Testis (tissue), 2 donors: ENCODE measurements at regions not wholly inside any gene's neighbourhood (a gene's known extent, or its start where the extent isn't known, plus 50 kb on each side); places are given as distances from the start of the nearest gene placed in this dataset.

Experiments
- CTCF ChIP-seq, 3 experiments: fragments of 450-650 bp in 2 of 3; fragments of 200-600 bp in 1 of 3; sonication (generic) in 1 of 3; IDR thresholded peaks; one replicate each; pipeline ENCODE4 v1.5.1; 2016 to 2019; ENCODE audit warnings: antibody characterized with exemption in 3 of 3, mild to moderate bottlenecking in 2 of 3, moderate library complexity in 1 of 3
- POLR2A ChIP-seq: fragments of 450-650 bp; IDR thresholded peaks from one replicate; pipeline ENCODE4 v1.6.1; 2017; ENCODE audit warnings: antibody characterized with exemption, mild to moderate bottlenecking, moderate library complexity

GRCh38 chr20:11277170-11277569 is 603.4 kb upstream of the JAG1 start:
- no peak for TF ChIP-seq CTCF (IDR thresholded peaks at IDR 0.05)
- no peak for TF ChIP-seq POLR2A
